ENCODE measurements at regions not wholly inside any gene's neighbourhood (a gene's known extent, or its start where the extent isn't known, plus 50 kb on each side); places are given as distances from the start of the nearest gene placed in this dataset.

DNA sequence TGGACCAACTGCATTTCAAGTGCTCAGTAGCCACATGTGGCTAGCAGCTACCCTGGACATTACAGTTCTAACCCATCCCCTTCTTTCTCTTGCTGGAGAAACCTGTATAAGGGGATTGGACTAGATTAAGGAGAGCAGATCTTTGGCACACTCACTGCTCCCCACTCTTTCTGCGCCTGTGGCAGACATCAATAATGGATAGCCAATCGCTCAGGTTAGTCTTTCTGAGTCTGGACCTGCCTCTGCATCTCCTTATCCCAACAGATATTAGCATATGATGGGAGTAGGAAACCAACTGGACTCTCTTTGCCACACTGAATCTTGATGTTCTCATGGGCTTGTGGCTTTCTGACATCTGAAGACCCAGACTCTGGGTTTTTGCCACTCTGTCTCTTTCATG, 81.7 kb downstream of the IRX5 start:
- no peak overlapping the region for H3K4me3 Mint-ChIP-seq (ENCODE audit: unreplicated experiment)
- H3K9me3 Mint-ChIP-seq (ENCODE audit: unreplicated experiment): no peaks in the 10 kb centered on the region
- TF ChIP-seq, protein P1, sequence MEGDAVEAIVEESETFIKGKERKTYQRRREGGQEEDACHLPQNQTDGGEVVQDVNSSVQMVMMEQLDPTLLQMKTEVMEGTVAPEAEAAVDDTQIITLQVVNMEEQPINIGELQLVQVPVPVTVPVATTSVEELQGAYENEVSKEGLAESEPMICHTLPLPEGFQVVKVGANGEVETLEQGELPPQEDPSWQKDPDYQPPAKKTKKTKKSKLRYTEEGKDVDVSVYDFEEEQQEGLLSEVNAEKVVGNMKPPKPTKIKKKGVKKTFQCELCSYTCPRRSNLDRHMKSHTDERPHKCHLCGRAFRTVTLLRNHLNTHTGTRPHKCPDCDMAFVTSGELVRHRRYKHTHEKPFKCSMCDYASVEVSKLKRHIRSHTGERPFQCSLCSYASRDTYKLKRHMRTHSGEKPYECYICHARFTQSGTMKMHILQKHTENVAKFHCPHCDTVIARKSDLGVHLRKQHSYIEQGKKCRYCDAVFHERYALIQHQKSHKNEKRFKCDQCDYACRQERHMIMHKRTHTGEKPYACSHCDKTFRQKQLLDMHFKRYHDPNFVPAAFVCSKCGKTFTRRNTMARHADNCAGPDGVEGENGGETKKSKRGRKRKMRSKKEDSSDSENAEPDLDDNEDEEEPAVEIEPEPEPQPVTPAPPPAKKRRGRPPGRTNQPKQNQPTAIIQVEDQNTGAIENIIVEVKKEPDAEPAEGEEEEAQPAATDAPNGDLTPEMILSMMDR (IDR thresholded peaks at IDR 0.05; ENCODE audit: unreplicated experiment): no peak
- POLR2A ChIA-PET: no interaction called here
- H3K27me3 Mint-ChIP-seq (ENCODE audit: insufficient read depth, unreplicated experiment): no peaks in the 10 kb centered on the region
- CTCF ChIA-PET: no interaction called here
- H3K27ac Mint-ChIP-seq (ENCODE audit: low read depth, unreplicated experiment): no peak overlapping the region
- intact Hi-C loops (cut with micrococcal nuclease): no loop called here
- no peaks in the 10 kb centered on the region for H3K4me1 Mint-ChIP-seq (ENCODE audit: insufficient read depth, unreplicated experiment)
- BruUV-seq (replicated peaks): no TSS peak
- no peaks in the 10 kb centered on the region for H3K36me3 Mint-ChIP-seq (ENCODE audit: insufficient read depth, unreplicated experiment)
- DNase-seq (ENCODE audit: unreplicated experiment): no peak

- Mint-ChIP-seq H3K27ac (ENCODE audit: low read depth, unreplicated experiment) (no peak overlapping the region), H3K27me3 (ENCODE audit: insufficient read depth, unreplicated experiment) (no peaks in the 10 kb centered on the region), H3K4me1 (ENCODE audit: insufficient read depth, unreplicated experiment) (no peaks in the 10 kb centered on the region), H3K36me3 (ENCODE audit: insufficient read depth, unreplicated experiment) (no peaks in the 10 kb centered on the region), H3K4me3 (ENCODE audit: unreplicated experiment) (no peak overlapping the region), H3K9me3 (ENCODE audit: unreplicated experiment) (no peaks in the 10 kb centered on the region)
- BruUV-seq (replicated peaks): no TSS peak
- TF ChIP-seq, protein P1 (IDR thresholded peaks at IDR 0.05; ENCODE audit: unreplicated experiment): no peak
- no peak for DNase-seq (ENCODE audit: unreplicated experiment)
- ChIA-PET POLR2A (no interaction called here), CTCF (interaction anchor here (0.6 kb wide), 1 partner anchor 242 kb away, joined by 4 read pairs; no protein-coding TSS in a partner anchor)
- intact Hi-C loops (cut with micrococcal nuclease): no loop called here
These were observed 82.1 kb downstream of the IRX5 start for GRCh38 chr16:55012793-55013192.

GRCh38 chr16:55014022-55014421, 83.4 kb downstream of the IRX5 start:
- Mint-ChIP-seq H3K9me3 (ENCODE audit: unreplicated experiment) (peaks cover 1% of the 10 kb centered on the region), H3K4me3 (ENCODE audit: unreplicated experiment) (no peak overlapping the region), H3K4me1 (ENCODE audit: insufficient read depth, unreplicated experiment) (no peaks in the 10 kb centered on the region), H3K27ac (ENCODE audit: low read depth, unreplicated experiment) (no peak overlapping the region), H3K36me3 (ENCODE audit: insufficient read depth, unreplicated experiment) (no peaks in the 10 kb centered on the region), H3K27me3 (ENCODE audit: insufficient read depth, unreplicated experiment) (no peaks in the 10 kb centered on the region)
- BruUV-seq (replicated peaks): no TSS peak
- TF ChIP-seq, protein P1 (IDR thresholded peaks at IDR 0.05; ENCODE audit: unreplicated experiment): no peak
- ChIA-PET POLR2A (no interaction called here), CTCF (no interaction called here)
- intact Hi-C loops (cut with micrococcal nuclease): no loop called here
- no peak for DNase-seq (ENCODE audit: unreplicated experiment)

- no peaks in the 10 kb centered on the region for H3K4me1 Mint-ChIP-seq (ENCODE audit: insufficient read depth, unreplicated experiment)
- BruUV-seq (replicated peaks): no TSS peak
- H3K36me3 Mint-ChIP-seq (ENCODE audit: insufficient read depth, unreplicated experiment): no peaks in the 10 kb centered on the region
- CTCF ChIA-PET: no interaction called here
- peaks cover 14% of the 10 kb centered on the region for H3K9me3 Mint-ChIP-seq (ENCODE audit: unreplicated experiment)
- H3K27me3 Mint-ChIP-seq (ENCODE audit: insufficient read depth, unreplicated experiment): no peaks in the 10 kb centered on the region
- no peak overlapping the region for H3K27ac Mint-ChIP-seq (ENCODE audit: low read depth, unreplicated experiment)
- POLR2A ChIA-PET: no interaction called here
- TF ChIP-seq, protein P1 (IDR thresholded peaks at IDR 0.05; ENCODE audit: unreplicated experiment): no peak
- no peak overlapping the region for H3K4me3 Mint-ChIP-seq (ENCODE audit: unreplicated experiment)
- no peak for DNase-seq (ENCODE audit: unreplicated experiment)
- intact Hi-C loops (cut with micrococcal nuclease): no loop called here
These were observed 84.7 kb downstream of the IRX5 start for GRCh38 chr16:55015181-55015913.
